ENCODE measurements at regions not wholly inside any gene's neighbourhood (a gene's known extent, or its start where the extent isn't known, plus 50 kb on each side); places are given as distances from the start of the nearest gene placed in this dataset.

- TF ChIP-seq CTCF (IDR thresholded peaks at IDR 0.05) (no peak), EZH2 (IDR thresholded peaks at IDR 0.05; ENCODE audit: borderline replicate concordance, insufficient read depth, low read depth, low read length, poor library complexity, severe bottlenecking) (no peak)
Measured at GRCh38 chr10:57759777-57760176, 507.9 kb downstream of the IPMK start.
